ENCODE measurements at regions not wholly inside any gene's neighbourhood (a gene's known extent, or its start where the extent isn't known, plus 50 kb on each side); places are given as distances from the start of the nearest gene placed in this dataset.

GRCh38 chr3:107870096-107870495 lies 220.7 kb downstream of the CD47 start:
- H3K9me3 Mint-ChIP-seq: no peaks in the 10 kb centered on the region
- Histone ChIP-seq H4K8ac (replicated peaks; ENCODE audit: insufficient read length, low read depth, low read length) (no peak overlapping the region), H3K14ac (ENCODE audit: insufficient read depth, low read length) (no peak overlapping the region), H3K79me1 (ENCODE audit: insufficient read depth, low read depth, low read length, poor library complexity, severe bottlenecking) (no peaks in the 10 kb centered on the region), H3K23ac (ENCODE audit: insufficient read length, low read depth, low read length) (no peak overlapping the region), H3K4ac (ENCODE audit: low read depth, low read length) (no peak overlapping the region), H3K9ac (ENCODE audit: extremely low read depth, insufficient read length, low read length) (no peak overlapping the region), H3K56ac (ENCODE audit: insufficient read length, low read depth, low read length) (no peak overlapping the region), H3K4me1 (ENCODE audit: insufficient read depth, low read length) (no peaks in the 10 kb centered on the region), H3K23me2 (ENCODE audit: insufficient read length, low read depth, low read length, poor library complexity, severe bottlenecking) (no peaks in the 10 kb centered on the region), H3K9me3 (ENCODE audit: control insufficient read depth, low read depth, low read length) (no peaks in the 10 kb centered on the region), H3K4me2 (ENCODE audit: insufficient read depth, insufficient read length, low read length) (no peak overlapping the region), H3K27ac (ENCODE audit: insufficient read length, low read depth, low read length) (no peak overlapping the region), H2BK20ac (ENCODE audit: low read depth, low read length, poor library complexity, severe bottlenecking) (no peak overlapping the region), H3K79me2 (ENCODE audit: insufficient read depth, low read length) (no peaks in the 10 kb centered on the region), H2BK5ac (ENCODE audit: insufficient read length, low read length) (no peak overlapping the region), H4K20me1 (ENCODE audit: control insufficient read depth, insufficient read depth, insufficient read length) (no peaks in the 10 kb centered on the region), H4K91ac (ENCODE audit: insufficient read length, low read depth, low read length) (no peak overlapping the region), H2AFZ (ENCODE audit: low read length) (no peak overlapping the region), H2AK5ac (ENCODE audit: insufficient read length, low read length) (no peak overlapping the region), H3K18ac (ENCODE audit: insufficient read length, low read depth, low read length) (no peak overlapping the region), H2BK120ac (ENCODE audit: low read depth, low read length, poor library complexity, severe bottlenecking) (no peak overlapping the region), H3K27me3 (ENCODE audit: insufficient read depth, low read length) (no peaks in the 10 kb centered on the region), H3T11ph (ENCODE audit: low read length) (no peak overlapping the region), H2BK15ac (ENCODE audit: low read depth, low read length) (no peak overlapping the region), H2BK12ac (ENCODE audit: insufficient read length, low read depth, low read length) (no peak overlapping the region), H4K5ac (ENCODE audit: insufficient read length, low read depth, low read length) (no peak overlapping the region)
- TF ChIP-seq CTCF (conservative IDR thresholded peaks at IDR 0.05): no peak
- 0 out of 7 replicates have a peak, but pooled peaks cover 0 to 3% (median 0%) of the 10 kb centered on the region in 3 experiments for H3K36me3 Mint-ChIP-seq (ENCODE audit: insufficient read depth in 1 of 3, low read depth in 3 of 3)
- H3K27ac Mint-ChIP-seq: no peak overlapping the region
- H3K4me1 Mint-ChIP-seq: no peaks in the 10 kb centered on the region
- WGBS (ENCODE audit: extremely low coverage, insufficient read length, low lambda C conversion rate): no CpG with 5 or more reads among the region's 1 CpG
- H3K4me3 Mint-ChIP-seq: no peak overlapping the region
- H3K27me3 Mint-ChIP-seq (ENCODE audit: low read depth): no peaks in the 10 kb centered on the region
- no peak for DNase-seq

All from H9 (cell line).